Activated naive CD4-positive, alpha-beta T cell (primary cell): ENCODE measurements at regions not wholly inside any gene's neighbourhood (a gene's known extent, or its start where the extent isn't known, plus 50 kb on each side); places are given as distances from the start of the nearest gene placed in this dataset.
"Not testable (repeated sequence)": the region's sequence is repeated elsewhere in the genome, so short reads cannot be mapped to it uniquely, and the experiment has no call there.

Experiments
- DNase-seq, 4 experiments: peaks; one replicate each; lab custom pipeline; 2025; lab: John Stamatoyannopoulos, UW

DNA sequence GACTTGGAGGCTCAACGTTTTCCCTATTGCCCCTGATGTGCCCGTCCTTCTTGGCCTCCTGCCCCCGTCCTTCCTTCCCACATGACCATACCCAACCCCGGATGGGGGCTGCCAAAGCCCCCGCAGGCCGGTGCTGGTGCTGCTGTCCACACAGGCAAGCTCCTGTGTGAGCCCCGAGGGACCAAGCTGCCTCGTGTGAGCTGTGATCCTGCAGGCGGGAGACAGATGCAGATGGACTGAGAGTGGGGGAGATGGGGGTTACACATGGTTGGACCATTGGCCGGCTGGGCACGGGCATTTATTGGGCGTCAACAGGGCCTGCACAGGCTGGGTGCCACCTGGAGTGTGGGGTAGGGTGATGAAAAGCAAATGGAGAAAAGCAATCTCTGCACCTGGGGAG, 313.2 kb upstream of the B3GAT1 start:
- DNase-seq = no peak

DNA sequence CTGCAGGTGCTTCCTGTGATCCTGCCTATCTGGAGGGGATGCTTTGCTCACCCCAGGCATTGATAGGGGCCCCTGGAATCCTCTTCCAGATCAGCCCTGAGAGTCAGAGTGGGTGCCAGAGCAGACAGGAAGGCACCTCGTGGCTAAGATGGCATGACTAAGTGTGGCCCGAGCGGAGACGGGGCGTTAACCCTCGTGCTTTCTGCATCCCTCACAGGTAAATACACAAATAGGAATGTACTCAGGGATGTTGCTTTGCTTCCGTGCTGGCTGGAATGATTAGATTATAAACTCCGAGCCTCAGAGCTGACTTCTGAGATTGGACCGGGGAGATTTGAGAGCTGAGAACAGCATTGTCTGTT, 312.7 kb upstream of the B3GAT1 start:
- no peak for DNase-seq

DNA sequence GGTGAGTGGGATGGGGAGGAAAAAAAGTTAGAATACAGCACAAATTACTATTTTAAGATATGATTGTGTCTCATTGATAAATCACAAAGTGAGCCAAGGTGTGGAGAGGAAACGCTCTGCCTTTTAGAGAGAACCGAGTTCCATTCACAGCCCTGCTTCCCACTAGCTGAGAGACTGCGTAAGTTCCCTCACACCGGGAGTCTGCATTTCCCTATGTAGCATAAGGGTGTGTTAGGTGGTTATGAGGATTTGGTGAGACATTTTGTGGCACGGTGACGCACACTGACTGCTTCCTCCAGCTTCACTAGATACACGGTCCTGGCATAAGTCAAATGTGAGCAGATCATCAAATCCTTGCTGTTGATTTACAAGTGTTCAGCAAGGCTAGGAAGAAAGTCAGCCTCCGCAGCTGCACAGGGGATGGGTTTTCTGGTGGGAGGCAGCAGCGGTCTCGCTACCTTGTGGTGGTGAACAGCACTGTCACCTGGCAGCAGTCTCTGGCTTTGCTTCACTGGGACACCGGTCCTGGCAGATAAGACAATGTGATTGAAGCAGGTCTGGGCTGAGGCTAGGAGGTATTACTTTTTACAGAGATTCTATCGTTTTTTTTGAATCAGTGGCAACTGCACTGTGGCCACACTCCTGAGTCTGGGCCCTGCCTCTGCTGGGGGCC, 312.2 kb upstream of the B3GAT1 start:
- DNase-seq = no peak

DNA sequence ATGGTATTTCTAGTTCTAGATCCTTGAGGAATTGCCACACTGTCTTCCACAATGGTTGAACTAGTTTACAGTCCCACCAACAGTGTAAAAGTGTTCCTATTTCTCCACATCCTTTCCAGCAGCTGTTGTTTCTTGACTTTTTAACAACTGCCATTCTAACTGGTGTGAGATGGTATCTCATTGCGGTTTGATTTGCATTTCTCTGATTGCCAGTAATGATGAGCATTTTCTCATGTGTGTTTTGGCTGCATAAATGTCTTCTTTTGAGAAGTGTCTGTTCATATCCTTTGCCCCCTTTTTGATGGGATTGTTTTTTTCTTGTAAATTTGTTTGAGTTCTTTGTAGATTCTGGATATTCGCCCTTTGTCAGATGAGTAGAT, 308.6 kb upstream of the B3GAT1 start:
- not testable (repeated sequence) for DNase-seq

DNA sequence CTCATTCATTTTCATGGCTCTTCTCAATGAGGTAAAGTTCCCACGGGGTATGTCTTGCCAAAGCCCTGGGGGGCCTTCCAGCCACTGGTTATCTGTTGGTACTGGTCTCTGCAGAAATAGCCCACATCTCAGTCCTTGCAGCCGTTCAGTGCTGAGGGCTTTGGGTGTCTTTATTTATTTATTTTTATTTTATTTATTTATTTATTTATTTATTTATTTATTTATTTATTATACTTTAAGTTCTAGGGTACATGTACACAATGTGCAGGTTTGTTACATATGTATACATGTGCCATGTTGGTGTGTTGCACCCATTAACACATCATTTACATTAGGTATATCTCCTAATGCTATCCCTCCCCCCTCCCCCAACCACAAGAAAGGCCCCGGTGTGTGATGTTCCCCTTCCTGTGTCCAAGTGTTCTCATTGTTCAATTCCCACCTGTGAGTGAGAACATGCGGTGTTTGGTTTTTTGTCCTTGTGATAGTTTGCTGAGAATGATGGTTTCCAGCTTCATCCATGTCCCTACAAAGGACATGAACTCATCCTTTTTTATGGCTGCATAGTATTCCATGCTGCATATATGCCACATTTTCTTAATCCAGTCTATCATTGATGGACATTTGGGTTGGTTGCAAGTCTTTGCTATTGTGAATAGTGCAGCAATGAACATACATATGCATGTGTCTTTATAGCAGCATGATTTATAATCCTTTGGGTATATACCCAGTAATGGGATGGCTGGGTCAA, 308.1 kb upstream of the B3GAT1 start:
- not testable (repeated sequence) for DNase-seq

DNA sequence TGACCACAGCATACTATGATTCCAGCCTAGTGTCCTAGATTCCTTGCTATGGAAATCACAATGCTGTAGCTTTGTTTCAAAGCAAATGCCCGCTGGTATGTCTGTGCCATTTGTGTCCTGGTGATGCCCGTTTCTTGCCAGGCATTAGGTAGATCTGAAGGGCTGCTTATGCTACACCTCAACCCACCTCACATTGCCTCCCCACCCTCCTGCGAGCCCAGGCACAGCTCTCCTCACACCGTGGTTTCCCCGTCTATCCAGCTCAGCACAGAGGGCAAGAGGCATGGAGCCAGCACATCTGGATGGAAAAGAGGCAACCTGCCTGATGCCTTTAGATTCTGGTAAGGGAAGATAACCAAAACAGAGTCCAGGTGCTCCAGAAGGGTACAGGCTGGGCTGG, 307.4 kb upstream of the B3GAT1 start:
- no peak for DNase-seq

DNA sequence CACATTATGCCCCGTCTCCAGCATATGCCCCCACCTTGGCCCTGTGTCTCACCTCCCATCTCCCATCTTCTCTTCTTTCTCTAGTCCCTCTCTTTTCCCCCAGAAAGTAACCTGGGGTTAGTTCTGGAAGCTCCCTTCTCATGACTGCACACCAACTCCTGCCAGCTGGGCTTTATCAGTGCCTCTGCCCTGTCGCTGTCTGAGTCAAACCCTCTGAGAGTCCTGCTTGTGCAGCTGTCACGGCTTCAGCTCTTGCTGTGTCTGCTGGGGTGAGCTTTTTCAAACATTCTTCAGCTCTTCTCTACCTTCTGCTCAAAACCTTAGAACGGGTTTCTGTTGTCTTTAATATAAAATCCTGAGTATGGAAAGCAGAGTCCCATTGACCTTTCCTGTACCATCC, 304.5 kb upstream of the B3GAT1 start:
- no peak for DNase-seq

DNA sequence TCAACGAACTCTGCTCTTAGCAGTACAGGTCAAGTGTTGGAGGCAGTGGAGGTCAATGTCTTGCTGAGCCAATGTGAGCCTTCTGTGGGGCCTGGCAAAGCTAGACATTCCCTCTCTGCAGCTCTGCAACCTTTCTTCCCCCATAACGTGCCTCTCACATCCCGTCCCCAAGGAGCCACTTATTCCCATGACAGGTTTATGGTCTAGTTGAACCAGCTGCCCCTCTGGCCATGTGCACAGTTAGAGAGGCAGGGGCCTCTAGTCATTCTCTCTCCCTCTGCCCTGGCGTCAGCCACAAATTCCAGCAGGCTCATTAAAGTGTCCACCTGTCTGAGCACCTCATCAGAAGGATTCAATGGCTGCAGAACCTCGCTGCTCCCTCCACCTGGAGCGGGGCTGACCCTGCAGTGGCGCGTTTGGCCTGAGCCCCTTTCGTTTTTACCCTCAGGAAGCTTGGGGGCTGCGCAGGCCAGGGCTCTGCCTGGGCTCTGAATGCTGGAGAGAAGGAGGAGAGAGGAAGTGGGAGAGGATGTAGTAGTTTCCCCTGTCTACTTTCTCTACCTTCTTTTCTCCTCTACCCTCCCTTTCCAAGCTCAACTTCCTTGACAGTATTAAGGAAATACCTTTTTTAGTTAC, 302.1 kb upstream of the B3GAT1 start:
- DNase-seq = no peak

DNA sequence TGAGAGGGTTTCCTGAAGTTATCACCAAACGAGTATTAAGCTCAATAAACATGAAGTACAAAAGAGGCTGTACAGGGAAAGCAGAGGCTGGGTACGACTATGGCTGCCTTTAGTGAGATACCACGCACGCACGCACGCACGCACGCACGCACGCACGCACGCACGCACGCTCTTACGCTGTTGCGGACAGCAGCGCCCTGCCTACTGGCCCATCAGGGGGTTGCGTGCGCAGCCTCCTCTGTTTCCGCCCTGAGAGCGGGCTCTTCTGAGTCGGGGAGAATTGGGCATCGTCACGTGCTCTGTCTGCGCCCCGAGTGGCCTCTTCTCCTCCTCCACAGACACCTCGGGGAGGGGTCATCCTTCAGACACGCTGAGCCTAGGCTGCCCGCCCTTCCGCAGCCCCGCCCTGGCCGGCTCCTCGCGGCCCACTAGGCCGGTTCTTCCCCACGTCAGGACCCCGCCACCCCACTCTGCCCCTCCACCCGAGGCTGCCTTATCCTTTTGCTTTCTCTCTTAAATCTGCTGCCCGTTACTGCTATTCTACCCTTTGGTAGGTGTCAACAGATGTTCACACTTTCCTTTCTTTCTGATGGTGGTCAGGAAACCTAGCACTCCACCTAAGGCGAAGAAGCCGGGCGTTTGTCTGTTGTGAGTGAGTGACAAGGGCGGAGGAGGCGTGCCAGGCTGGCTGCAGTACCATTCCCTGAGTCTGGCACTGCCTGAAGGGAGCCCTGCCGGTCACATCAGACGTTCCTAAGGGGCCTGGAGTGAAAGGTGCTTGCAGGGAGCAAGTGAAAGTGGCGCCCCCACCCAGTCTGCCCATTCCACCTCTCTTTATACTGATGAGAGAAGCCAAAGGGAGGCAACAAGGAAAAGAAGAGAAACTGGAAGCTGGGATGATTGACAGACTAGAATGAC, 300.4 kb upstream of the B3GAT1 start:
- no peak for DNase-seq

DNA sequence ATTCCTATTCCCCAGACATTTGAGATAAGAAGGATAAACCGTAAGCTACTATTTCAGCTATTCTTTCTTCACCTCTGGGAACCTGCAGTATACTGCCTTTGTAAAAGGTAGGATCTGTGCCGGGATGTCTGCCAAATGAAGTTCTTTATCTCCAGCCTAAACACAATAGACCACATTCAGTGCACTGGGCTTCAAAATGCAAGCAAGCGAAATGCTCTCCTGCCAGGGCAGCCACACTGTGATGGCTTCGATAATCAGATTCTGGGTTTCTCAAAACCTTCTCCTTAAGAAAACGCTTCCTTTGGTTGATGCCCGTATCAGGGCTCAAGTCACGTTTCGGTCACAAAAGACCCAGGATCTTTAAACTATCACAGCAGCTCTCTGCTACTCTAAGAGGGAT, 299.5 kb upstream of the B3GAT1 start:
- DNase-seq = no peak

DNA sequence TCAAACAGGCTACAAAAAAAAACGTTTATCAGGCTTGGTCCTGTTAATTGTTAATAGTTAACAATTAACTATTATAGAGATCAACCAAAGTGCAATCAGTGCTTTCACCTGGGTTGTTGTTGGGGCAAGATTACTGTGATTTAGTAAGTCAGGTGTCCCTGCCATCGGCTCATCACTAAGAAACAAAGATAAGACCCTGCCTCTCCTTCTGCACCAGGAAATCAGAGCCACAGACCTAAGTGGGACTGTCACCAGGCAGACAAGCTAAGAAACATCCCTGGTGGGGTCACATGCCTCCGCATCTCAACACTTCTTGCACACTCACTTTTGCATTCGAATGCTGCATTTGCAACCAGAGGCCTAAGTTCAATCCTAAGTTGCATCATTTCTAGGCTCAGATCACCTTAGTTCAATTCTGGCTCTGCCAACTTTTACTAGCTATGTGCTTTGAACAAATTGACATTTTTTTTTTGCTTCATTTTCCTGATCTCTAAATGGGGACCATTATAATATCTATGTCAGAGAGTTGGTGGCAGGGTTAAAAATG, 298.9 kb upstream of the B3GAT1 start:
- no peak for DNase-seq

DNA sequence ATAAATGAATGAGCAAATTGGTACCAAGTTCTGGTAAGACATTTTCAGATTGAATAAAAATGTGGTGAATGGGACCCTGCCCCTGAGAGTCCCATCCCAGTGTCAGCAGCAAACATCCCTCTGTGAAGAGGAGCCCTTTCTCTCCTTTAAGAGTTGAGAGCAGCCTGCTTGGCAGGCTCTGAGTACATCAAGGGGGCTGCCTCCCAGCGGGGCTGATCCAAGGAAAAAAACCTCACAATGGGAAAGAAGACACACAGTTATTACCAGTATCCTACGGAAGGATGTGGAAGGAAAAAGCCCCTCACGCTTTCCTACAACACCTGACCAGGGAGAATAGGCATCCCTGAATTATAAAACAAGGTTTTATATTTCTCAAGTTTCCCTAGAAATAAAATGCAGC, 293.8 kb upstream of the B3GAT1 start:
- DNase-seq = no peak

DNA sequence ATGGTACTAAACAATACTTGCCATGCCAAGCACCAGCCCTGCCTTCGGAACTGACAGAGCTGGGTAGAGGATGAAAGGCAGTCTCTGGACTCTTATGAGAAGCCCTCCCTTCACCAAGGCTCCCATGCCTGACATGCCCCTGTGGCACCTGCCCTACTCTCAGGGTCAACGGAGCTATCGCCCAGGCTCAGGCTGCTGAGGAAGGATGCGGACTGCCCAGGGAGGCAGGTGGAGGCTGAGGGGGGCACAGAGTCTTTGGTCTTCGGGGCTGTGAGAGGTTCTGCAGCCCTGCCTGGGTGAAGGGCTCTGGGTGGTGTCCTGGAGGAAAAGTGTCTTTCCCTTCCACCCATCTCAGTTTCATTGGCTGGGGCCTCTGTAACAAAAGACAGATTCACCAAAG, 290.8 kb upstream of the B3GAT1 start:
- DNase-seq = no peak

DNA sequence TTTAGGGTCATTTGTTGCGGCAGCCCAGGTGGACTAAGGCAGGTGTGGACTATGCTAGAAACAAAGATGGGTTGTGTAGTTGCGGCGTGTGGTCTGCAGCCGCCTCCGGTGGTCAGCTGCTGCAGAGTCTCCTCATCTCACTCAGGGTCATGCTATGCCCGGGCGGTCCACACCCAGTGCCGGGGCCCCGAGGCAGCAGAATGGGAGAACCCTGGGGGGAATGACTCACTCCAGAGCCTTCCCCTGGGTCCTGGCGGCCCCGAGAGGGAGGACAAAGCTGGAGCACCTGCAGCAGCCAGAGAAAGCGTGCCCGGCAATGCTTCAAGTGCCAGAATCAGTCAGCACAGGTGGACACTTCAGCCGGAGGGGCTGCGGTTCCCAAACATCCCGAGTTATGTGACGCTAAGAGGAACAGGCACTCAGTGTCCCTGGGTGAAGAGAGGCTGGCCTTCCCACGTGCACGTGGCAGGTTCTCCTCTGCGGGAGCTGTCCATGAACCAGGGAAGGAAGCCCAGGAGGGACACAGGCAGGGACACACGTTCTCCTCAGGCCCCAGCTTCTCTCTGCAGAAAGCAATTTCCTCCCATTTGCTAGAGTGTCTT, 289.6 kb upstream of the B3GAT1 start:
- DNase-seq = no peak

DNA sequence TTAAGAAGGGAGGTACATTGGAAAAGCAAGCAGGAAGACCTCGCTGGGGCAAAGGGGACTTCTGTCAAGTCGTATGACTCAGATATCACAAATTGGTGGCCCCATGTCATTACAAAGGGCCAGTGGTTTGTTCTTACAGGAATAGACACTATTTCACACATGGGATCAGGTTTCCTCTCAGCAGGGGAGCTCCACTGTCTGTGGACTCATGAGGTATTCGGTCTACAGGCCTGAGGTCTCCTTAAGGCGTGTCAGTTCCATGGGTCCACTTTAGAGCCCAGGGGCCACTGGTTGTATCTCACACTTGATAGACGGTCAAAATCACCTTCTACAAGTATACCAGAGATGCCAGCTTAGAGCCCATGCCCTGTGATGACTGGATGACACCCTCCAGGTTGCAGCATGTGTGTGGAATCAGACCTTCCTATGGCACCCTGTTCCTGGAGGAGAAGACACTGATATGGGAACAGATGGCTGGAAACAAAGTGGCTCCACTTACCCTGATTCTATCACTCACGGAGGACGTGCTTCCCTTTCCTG, 288.1 kb upstream of the B3GAT1 start:
- no peak for DNase-seq

DNA sequence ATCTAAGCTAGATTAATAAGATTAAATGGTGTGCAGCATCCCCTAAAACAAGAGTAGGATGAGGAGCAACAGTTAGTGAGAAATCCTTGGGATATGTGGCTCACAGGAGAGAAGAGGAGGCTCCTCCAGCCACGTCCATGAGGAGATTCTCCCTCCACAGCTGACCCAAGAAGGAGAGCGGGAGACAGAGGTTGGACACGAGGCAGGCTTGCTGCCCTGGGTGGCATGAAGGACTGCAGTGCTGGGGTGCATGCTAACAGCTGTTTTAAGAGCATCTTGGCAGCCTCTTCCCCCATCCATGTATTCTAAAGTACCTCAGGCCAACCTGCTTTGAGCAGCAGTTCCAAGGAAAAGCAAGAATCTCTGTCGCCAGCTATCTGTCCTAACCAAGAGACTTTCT, 284.4 kb upstream of the B3GAT1 start:
- no peak for DNase-seq

DNA sequence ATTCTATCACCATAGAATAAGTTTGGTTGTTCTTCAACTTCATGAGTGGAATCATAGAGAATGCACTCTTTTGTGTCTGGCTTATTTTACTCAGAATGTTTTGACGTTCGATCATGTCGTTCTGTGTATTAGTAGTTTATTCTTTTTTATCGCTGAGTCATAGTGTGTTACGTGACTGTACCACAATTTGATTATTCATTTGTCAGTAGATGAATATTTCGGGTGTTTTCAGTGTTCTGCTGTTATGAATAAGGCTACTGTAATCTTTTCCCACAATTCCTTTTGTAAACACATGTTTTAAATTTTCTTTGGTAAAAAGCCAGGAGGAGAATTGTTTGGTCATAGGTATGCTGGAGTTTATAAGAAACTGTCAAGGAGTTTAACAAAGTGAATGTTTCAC, 279.9 kb upstream of the B3GAT1 start:
- DNase-seq = no peak

DNA sequence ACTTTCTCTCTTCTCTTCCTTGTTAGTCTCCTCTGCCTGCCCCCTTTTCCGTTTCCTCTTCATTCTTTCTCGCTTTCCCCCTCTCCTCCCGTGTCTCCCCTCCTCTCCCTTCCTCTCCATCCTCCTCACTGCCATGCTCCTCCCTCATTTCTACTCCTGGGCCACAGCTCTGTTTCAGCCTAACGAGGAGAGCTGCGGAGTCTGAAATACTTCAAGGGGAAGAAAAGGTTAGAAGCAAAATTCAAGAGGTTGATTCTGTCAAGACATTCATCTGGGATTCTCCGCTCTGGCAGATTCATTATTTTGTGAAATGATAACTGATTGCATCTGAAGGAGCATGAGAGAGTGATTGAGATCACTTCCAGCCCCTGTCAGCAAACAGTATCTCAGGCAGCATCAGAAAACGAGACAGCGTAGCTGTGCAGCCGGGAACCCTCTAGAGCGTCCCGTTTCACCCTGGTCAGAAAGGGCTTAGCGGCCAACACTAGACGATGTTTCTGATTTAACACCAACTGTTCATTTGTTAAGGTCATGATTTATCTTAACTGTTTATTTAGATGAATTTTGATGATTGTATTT, 279.3 kb upstream of the B3GAT1 start:
- no peak for DNase-seq

DNA sequence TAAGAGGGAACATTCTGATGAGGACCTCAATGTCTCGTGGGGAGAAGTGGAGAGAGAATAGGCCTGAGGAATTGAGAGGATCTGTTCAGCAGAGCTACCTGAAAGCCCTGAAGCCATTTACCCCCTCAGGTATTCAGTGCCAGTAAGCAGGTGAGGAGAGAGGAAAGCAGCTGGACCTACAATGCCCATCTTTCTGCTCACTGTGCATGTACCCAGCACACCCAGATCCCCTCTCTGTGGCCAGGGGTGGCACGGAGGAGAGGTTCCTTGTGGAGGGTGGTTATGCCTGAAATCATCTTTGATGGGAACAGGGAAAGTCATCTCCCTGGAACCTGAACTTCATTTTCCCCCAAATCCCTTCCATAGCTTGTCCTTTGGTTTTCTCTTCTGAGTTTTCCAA, 277.8 kb upstream of the B3GAT1 start:
- DNase-seq = no peak

DNA sequence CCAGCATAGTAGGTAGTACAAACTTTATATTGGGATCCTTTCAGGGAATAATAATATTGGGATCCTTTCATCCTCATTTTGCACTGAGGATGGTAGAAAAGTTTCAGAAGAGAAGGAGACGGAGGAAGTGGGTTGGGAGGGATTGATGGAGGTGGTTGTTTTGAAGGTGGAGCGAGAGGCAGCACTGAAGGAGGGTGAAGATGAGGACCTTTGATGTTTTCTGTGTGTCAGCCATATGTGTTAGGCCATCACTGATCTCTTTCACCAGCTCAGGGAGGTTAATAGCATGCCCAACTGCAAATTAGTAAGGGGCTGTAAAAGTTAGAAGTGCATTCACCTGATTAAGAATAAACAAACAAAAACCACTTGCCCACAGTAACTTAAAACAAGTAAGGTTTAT, 275.5 kb upstream of the B3GAT1 start:
- no peak for DNase-seq

DNA sequence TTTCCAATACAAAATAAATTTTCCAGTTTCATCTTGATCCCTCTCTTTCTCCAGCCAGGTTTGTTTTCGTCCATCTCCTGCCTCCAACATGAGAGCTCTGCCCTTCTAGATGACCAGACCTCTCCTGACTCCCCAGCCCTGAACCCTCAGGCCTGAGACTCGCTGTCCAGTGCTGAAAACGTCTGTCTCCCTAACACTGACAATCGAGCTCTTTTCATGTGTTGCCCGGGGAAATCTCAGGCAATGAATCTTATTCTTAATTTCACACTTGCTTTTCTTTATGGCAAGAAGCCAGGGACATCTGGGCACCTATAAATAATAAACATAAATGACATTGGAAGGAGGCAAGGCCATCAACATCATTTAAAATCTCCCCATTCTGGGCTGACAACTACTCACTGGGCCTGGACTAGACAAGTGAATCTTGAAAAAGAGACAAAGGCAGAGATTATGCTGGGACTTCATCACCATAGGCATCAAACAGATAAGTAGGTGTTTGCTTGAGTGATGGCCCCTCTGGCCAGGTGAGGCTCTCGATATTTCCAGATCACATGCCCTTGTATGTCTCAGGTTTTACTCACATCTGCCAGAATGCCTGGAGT, 274.5 kb upstream of the B3GAT1 start:
- no peak for DNase-seq
